VCaP (cell line): ENCODE measurements at regions not wholly inside any gene's neighbourhood (a gene's known extent, or its start where the extent isn't known, plus 50 kb on each side); places are given as distances from the start of the nearest gene placed in this dataset.
A peak's percentile ranks its signal among the peaks of the same experiment; 100 is the strongest.
"Not testable (repeated sequence)": the region's sequence is repeated elsewhere in the genome, so short reads cannot be mapped to it uniquely, and the experiment has no call there.

ENCODE experiments used
- H3K27ac ChIP-seq: fragments of 450-650 bp; 2 replicates; pipeline ENCODE4 v1.5.1; 2017
- TF ChIP-seq, protein P1 (sequence below): fragments of 450-650 bp; conservative IDR thresholded peaks from 2 replicates; pipeline ENCODE4 v1.5.1; 2017; ENCODE audit warnings: mild to moderate bottlenecking, moderate library complexity

DNA sequence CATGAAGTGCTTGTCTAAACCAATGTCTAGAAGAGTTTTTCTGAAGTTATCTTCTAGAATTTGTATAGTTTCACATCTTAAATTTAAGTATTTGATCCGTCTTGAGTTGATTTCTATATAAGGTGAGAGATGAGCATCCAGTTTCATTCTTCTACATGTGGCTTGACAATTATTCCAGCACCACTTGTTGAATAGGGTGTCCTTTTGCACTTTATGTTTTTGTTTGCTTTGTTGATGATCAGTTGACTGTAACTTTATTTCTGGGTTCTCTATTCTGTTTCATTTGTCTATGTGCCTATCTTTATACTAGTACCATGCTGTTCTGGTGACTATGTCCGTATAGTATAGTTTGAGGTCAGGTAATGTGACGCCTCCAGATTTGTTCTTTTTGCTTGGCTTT lies 426.6 kb upstream of the CHRM2 start:
- no peak overlapping the region for H3K27ac ChIP-seq
- TF ChIP-seq, protein P1, sequence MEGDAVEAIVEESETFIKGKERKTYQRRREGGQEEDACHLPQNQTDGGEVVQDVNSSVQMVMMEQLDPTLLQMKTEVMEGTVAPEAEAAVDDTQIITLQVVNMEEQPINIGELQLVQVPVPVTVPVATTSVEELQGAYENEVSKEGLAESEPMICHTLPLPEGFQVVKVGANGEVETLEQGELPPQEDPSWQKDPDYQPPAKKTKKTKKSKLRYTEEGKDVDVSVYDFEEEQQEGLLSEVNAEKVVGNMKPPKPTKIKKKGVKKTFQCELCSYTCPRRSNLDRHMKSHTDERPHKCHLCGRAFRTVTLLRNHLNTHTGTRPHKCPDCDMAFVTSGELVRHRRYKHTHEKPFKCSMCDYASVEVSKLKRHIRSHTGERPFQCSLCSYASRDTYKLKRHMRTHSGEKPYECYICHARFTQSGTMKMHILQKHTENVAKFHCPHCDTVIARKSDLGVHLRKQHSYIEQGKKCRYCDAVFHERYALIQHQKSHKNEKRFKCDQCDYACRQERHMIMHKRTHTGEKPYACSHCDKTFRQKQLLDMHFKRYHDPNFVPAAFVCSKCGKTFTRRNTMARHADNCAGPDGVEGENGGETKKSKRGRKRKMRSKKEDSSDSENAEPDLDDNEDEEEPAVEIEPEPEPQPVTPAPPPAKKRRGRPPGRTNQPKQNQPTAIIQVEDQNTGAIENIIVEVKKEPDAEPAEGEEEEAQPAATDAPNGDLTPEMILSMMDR, result no peak

DNA sequence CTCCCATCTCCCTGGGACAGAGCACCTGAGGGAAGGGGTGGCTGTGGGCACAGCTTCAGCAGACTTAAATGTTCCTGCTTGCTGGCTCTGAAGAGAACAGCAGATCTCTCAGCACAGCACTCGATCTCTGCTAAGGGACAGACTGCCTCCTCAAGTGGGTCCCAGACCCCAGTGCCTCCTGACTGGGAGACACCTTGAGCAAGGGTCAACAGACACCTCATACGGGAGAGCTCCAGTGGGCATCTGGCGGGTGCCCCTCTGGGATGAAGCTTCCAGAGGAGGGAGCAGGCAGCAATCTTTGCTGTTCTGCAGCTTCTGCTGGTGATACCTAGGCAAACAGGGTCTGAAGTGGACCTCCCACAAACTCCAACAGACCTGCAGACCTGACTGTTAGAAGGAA lies 436.7 kb upstream of the CHRM2 start:
- H3K27ac ChIP-seq, result not testable (repeated sequence)

DNA sequence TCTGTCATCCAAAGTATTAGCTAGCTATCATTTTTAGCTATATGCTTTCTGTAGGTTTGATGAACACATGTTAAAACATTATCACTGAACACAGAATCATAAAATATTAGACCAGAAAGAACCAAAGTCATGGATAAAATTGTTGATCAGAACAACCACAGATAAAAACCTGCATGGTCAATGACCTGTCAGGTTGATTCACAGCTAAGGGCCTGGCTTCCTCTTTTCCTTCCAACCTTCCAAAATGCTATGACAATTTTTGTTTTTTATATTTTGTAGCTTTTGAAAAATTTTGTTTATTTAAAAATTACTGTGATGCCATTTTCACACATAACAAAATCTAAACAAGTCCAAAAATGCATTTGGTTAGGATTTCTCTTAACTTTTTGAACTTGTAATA lies 444.4 kb upstream of the CHRM2 start:
- TF ChIP-seq, protein P1, result no peak
- H3K27ac ChIP-seq, result no peak overlapping the region

DNA sequence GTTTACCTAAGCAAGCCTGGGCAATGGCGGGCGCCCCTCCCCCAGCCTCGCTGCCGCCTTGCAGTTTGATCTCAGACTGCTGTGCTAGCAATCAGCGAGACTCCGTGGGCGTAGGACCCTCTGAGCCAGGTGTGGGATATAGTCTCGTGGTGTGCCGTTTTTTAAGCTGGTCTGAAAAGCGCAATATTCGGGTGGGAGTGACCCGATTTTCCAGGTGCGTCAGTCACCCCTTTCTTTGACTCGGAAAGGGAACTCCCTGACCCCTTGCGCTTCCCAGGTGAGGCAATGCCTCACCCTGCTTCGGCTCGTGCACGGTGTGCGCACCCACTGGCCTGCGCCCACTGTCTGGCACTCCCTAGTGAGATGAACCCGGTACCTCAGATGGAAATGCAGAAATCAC lies 442.6 kb upstream of the MTPN start:
- H3K27ac ChIP-seq, result not testable (repeated sequence)

DNA sequence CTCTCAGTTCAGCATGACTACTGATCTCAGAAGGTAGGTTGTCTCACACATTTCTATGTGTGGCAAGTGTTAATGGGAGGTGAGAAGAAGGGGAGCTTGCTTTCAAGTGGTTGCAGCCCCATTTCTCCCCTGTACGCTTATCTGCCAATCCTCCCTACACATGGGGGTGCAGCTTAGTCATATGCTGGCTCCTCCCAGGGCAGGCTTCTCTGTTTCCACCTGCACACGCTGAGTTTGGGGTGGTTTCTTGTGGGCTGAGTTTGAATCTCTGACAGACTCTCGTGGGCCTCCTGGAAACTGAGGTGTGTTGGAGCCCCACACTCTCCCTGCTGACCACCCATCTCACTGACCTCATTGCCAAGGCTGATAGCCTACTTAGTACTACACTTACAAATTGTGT lies 435.8 kb upstream of the MTPN start:
- no peak overlapping the region for H3K27ac ChIP-seq
- TF ChIP-seq, protein P1, result no peak

DNA sequence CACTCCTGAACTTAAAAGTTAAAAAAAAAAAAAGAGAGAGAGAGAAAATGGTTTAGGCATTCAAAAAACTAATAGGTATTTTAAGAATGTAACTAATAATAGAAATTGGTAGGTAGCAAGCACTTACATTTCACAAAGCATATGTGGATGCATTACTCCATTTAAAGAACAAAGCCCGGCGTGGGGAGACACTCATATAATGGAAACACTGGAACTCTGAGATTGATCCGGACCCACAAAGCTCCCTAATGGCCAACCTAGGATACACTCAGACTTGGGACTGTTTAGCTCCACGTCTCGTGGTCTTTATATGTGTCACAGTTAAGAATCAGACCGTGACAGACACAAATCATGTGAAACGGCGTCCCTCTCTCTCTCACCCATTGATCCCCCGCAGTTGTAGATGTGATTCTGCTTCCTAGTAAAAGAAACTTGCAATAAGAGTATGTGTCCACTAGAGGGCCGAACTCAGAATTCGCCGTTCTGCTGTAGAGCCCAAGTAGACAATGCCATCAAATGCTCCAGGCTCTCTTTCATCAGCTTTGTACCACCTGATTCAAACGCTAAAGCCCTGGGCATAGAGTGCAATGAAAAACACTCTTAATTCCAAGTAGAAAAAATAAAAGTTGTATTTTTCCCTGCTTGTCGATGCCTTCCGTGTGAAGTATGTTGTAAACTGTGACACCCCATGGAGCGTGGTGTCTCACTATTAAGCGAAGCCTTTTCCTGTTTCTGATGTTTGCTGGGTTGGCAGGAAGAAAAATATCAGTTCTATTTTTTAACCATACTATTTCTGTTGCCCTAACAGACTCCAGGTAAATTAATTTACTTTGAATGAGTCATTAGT lies 429.0 kb upstream of the MTPN start:
- H3K27ac ChIP-seq, result no peak overlapping the region
- TF ChIP-seq, protein P1, result peak; percentile 91

DNA sequence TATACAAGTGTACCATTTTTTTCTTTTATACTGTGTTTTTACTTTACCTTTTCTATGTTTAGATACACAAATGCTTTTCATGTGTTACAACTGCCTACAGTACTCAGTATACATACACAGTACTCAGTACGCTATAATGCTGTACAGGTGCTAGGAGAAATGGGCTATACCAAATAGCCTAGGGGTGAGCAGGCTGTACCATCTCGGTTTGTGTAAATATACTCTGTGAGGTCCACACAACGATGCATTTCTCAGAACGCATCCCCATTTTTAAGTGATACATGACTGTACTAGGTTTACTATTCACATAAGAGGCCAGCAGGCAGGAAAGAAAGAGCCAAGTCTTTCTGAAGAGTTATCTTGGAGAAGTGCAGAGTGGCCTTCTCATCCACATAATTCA lies 426.4 kb upstream of the MTPN start:
- TF ChIP-seq, protein P1, result no peak
- no peak overlapping the region for H3K27ac ChIP-seq

DNA sequence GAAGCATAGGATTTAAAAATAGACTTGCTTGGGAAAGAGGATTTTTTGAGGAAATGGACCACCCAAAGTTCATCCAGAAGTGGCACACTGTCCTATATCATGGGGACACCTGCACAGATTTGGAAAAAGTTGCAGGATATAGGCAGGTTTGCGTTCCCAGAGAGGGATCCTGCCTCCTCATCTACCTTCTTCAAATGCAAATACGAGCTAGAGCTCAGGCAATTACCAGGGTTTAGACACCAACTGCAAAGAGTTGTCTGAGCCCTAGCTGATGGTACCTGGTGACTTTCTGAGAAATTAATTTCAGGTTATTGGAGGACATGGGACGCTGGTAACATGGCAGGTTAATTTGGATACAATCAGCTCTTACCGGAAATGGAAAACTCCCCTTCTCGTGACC lies 423.7 kb upstream of the MTPN start:
- no peak overlapping the region for H3K27ac ChIP-seq
- TF ChIP-seq, protein P1, result no peak
